H9 (cell line): ENCODE measurements at regions not wholly inside any gene's neighbourhood (a gene's known extent, or its start where the extent isn't known, plus 50 kb on each side); places are given as distances from the start of the nearest gene placed in this dataset.

ENCODE experiments used
- DNase-seq: peaks from one replicate; pipeline ENCODE4 v3.0.0-alpha.2; 2017
- H2AFZ ChIP-seq: one replicate; pipeline ENCODE4 v1.6.1; 2013; ENCODE audit warnings: mild to moderate bottlenecking, low read length, control low read depth, moderate library complexity
- H2AK5ac ChIP-seq: 2 replicates; pipeline ENCODE4 v1.6.1; 2013; ENCODE audit warnings: low read length, control low read depth, mixed read lengths; ENCODE audit not compliant: insufficient read length
- H2BK120ac ChIP-seq: one replicate; pipeline ENCODE4 v1.6.1; 2013; ENCODE audit warnings: low read depth, mild to moderate bottlenecking, low read length, control low read depth, inconsistent platforms; ENCODE audit not compliant: poor library complexity, severe bottlenecking
- H2BK12ac ChIP-seq: 2 replicates; pipeline ENCODE4 v1.6.1; 2013; ENCODE audit warnings: low read length, control low read depth, mixed read lengths, low read depth; ENCODE audit not compliant: insufficient read length
- H2BK15ac ChIP-seq: 2 replicates; pipeline ENCODE4 v1.6.1; 2013; ENCODE audit warnings: low read depth, low read length, control low read depth
- H2BK20ac ChIP-seq: one replicate; pipeline ENCODE4 v1.6.1; 2013; ENCODE audit warnings: low read depth, mild to moderate bottlenecking, low read length, control low read depth, inconsistent platforms; ENCODE audit not compliant: poor library complexity, severe bottlenecking
- H2BK5ac ChIP-seq: 2 replicates; pipeline ENCODE4 v1.6.1; 2013; ENCODE audit warnings: low read length, control low read depth, mixed read lengths; ENCODE audit not compliant: insufficient read length
- H3K14ac ChIP-seq: 2 replicates; pipeline ENCODE4 v1.6.1; 2013; ENCODE audit warnings: low read length, control low read depth; ENCODE audit not compliant: insufficient read depth
- H3K18ac ChIP-seq: 2 replicates; pipeline ENCODE4 v1.6.1; 2013; ENCODE audit warnings: low read depth, mild to moderate bottlenecking, mixed read lengths, low read length, control low read depth; ENCODE audit not compliant: insufficient read length
- H3K23ac ChIP-seq: 2 replicates; pipeline ENCODE4 v1.6.1; 2013; ENCODE audit warnings: low read length, control low read depth, mixed read lengths, low read depth; ENCODE audit not compliant: insufficient read length
- H3K23me2 ChIP-seq: 2 replicates; pipeline ENCODE4 v1.6.1; 2013; ENCODE audit warnings: low read depth, mild to moderate bottlenecking, mixed read lengths, low read length, control low read depth; ENCODE audit not compliant: insufficient read length, poor library complexity, severe bottlenecking
- H3K27ac ChIP-seq: 2 replicates; pipeline ENCODE4 v1.5.1; 2013; ENCODE audit warnings: low read length, control low read depth, mixed read lengths, low read depth; ENCODE audit not compliant: insufficient read length
- H3K27me3 ChIP-seq: 2 replicates; pipeline ENCODE4 v1.6.1; 2013; ENCODE audit warnings: low read length, control low read depth, inconsistent platforms; ENCODE audit not compliant: insufficient read depth
- H3K4ac ChIP-seq: 2 replicates; pipeline ENCODE4 v1.6.1; 2013; ENCODE audit warnings: low read depth, mild to moderate bottlenecking, control low read depth, inconsistent platforms, low read length, moderate library complexity
- H3K4me1 ChIP-seq: 2 replicates; pipeline ENCODE4 v1.6.1; 2013; ENCODE audit warnings: low read length, control low read depth, inconsistent platforms; ENCODE audit not compliant: insufficient read depth
- H3K4me2 ChIP-seq: 2 replicates; pipeline ENCODE4 v1.6.1; 2013; ENCODE audit warnings: low read length, control low read depth, mixed read lengths; ENCODE audit not compliant: insufficient read length, insufficient read depth
- H3K56ac ChIP-seq: 2 replicates; pipeline ENCODE4 v1.6.1; 2013; ENCODE audit warnings: low read depth, mild to moderate bottlenecking, mixed read lengths, low read length, control low read depth; ENCODE audit not compliant: insufficient read length
- H3K79me1 ChIP-seq: 2 replicates; pipeline ENCODE4 v1.6.1; 2013; ENCODE audit warnings: low read depth, mild to moderate bottlenecking, moderate library complexity, low read length, control low read depth, inconsistent platforms; ENCODE audit not compliant: insufficient read depth, poor library complexity, severe bottlenecking
- H3K79me2 ChIP-seq: 2 replicates; pipeline ENCODE4 v1.6.1; 2013; ENCODE audit warnings: low read length, control low read depth, inconsistent platforms; ENCODE audit not compliant: insufficient read depth
- H3K9ac ChIP-seq: 2 replicates; pipeline ENCODE4 v1.6.1; 2013; ENCODE audit warnings: low read length, control low read depth, mixed read lengths; ENCODE audit not compliant: insufficient read length; ENCODE audit errors: extremely low read depth
- H3K9me3 ChIP-seq: one replicate; pipeline ENCODE4 v1.6.1; 2013; ENCODE audit warnings: low read depth, low read length, inconsistent platforms; ENCODE audit not compliant: control insufficient read depth
- H3T11ph ChIP-seq: one replicate; pipeline ENCODE4 v1.6.1; 2013; ENCODE audit warnings: mild to moderate bottlenecking, low read length, control low read depth, inconsistent platforms
- H4K20me1 ChIP-seq: one replicate; pipeline ENCODE4 v1.6.1; 2013; ENCODE audit not compliant: control insufficient read depth, insufficient read length, insufficient read depth
- H4K5ac ChIP-seq: 2 replicates; pipeline ENCODE4 v1.6.1; 2013; ENCODE audit warnings: low read depth, mild to moderate bottlenecking, mixed read lengths, low read length, control low read depth; ENCODE audit not compliant: insufficient read length
- H4K8ac ChIP-seq: replicated peaks from 2 replicates; pipeline ENCODE4 v1.6.1; 2013; ENCODE audit warnings: low read length, control low read depth, mixed read lengths, low read depth; ENCODE audit not compliant: insufficient read length
- H4K91ac ChIP-seq: 2 replicates; pipeline ENCODE4 v1.6.1; 2013; ENCODE audit warnings: low read depth, mild to moderate bottlenecking, moderate library complexity, mixed read lengths, low read length, control low read depth; ENCODE audit not compliant: insufficient read length
- H3K27ac Mint-ChIP-seq, 3 experiments: 2 replicates in 2 of 3; 3 replicates in 1 of 3; pipeline ENCODE4 v1.8.0; 2020 to 2021; ENCODE audit warnings: mixed read lengths in 3 of 3, mild to moderate bottlenecking in 1 of 3, moderate library complexity in 1 of 3
- H3K27me3 Mint-ChIP-seq: 2 replicates; pipeline ENCODE4 v1.8.0; 2021; ENCODE audit warnings: low read depth, mild to moderate bottlenecking, moderate library complexity, mixed read lengths
- H3K36me3 Mint-ChIP-seq, 3 experiments: 2 replicates in 2 of 3; 3 replicates in 1 of 3; pipeline ENCODE4 v1.8.0; 2020 to 2021; ENCODE audit warnings: low read depth in 3 of 3, mixed read lengths in 3 of 3; ENCODE audit not compliant: insufficient read depth in 1 of 3
- H3K4me1 Mint-ChIP-seq, 2 experiments: 2 replicates each; pipeline ENCODE4 v1.8.0; 2020; ENCODE audit warnings: mixed read lengths in 2 of 2
- H3K4me3 Mint-ChIP-seq, 2 experiments: 2 replicates in 1 of 2; 3 replicates in 1 of 2; pipeline ENCODE4 v1.8.0; 2020 to 2021; ENCODE audit warnings: mild to moderate bottlenecking in 2 of 2, mixed read lengths in 2 of 2, moderate library complexity in 1 of 2
- H3K9me3 Mint-ChIP-seq, 2 experiments: 2 replicates in 1 of 2; 3 replicates in 1 of 2; pipeline ENCODE4 v1.8.0; 2020; ENCODE audit warnings: mild to moderate bottlenecking in 2 of 2, mixed read lengths in 2 of 2, moderate library complexity in 1 of 2
- WGBS: extraction: QIAGEN DNeasy Blood & Tissue Kit; methylation state at CpG from one replicate; pipeline ENCODE4 v1.1.7; 2013; ENCODE audit warnings: missing lambda C conversion rate, low lambda C conversion rate, mixed read lengths; ENCODE audit not compliant: insufficient read length; ENCODE audit errors: extremely low coverage; 5-methylcytosine and 5-hydroxymethylcytosine counted together
- TF ChIP-seq, protein P1 (sequence below): fragments of 200-600 bp; sonication (generic); conservative IDR thresholded peaks from 3 replicates; pipeline ENCODE4 v1.8.0; 2021; ENCODE audit warnings: antibody characterized with exemption, mild to moderate bottlenecking

DNA sequence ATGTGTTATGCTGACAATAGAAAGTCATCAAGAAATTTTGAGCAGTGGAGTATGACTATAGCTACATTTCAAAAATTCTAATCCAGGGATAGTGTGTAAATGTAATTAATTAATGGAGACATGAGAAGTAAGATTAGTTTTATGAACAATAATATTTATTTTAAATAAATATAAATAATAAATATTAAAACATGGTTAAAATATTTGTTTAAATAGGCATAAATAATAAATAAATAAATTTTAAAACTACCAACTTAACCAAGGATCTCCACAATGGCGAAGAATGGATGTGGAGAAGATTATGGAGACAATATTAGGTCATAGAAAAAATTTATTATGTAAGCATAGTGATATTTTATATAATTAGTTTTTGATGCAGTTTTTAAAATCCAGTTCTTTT is 588.2 kb upstream of the NOVA1 start:
- Mint-ChIP-seq H3K27ac (no peak overlapping the region), H3K4me3 (no peak overlapping the region), H3K27me3 (peaks cover 10% of the 10 kb centered on the region; the same call in 1 of the 2 replicates), H3K9me3 (no peaks in the 10 kb centered on the region), H3K36me3 (no peaks in the 10 kb centered on the region), H3K4me1 (no peaks in the 10 kb centered on the region)
- H3K14ac ChIP-seq = no peak overlapping the region
- no peak overlapping the region for H3K4me2 ChIP-seq
- no peak overlapping the region for H2BK12ac ChIP-seq
- H3T11ph ChIP-seq = no peak overlapping the region
- no peak overlapping the region for H3K27ac ChIP-seq
- TF ChIP-seq, protein P1, sequence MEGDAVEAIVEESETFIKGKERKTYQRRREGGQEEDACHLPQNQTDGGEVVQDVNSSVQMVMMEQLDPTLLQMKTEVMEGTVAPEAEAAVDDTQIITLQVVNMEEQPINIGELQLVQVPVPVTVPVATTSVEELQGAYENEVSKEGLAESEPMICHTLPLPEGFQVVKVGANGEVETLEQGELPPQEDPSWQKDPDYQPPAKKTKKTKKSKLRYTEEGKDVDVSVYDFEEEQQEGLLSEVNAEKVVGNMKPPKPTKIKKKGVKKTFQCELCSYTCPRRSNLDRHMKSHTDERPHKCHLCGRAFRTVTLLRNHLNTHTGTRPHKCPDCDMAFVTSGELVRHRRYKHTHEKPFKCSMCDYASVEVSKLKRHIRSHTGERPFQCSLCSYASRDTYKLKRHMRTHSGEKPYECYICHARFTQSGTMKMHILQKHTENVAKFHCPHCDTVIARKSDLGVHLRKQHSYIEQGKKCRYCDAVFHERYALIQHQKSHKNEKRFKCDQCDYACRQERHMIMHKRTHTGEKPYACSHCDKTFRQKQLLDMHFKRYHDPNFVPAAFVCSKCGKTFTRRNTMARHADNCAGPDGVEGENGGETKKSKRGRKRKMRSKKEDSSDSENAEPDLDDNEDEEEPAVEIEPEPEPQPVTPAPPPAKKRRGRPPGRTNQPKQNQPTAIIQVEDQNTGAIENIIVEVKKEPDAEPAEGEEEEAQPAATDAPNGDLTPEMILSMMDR = no peak
- no peak overlapping the region for H2AFZ ChIP-seq
- no peak overlapping the region for H4K91ac ChIP-seq
- H4K5ac ChIP-seq = no peak overlapping the region
- no peaks in the 10 kb centered on the region for H3K79me2 ChIP-seq
- no peaks in the 10 kb centered on the region for H3K27me3 ChIP-seq
- H3K4me1 ChIP-seq = no peaks in the 10 kb centered on the region
- H2BK15ac ChIP-seq = no peak overlapping the region
- H3K9ac ChIP-seq = no peak overlapping the region
- no peaks in the 10 kb centered on the region for H4K20me1 ChIP-seq
- no peak overlapping the region for H3K23ac ChIP-seq
- no peaks in the 10 kb centered on the region for H3K79me1 ChIP-seq
- no peaks in the 10 kb centered on the region for H3K9me3 ChIP-seq
- H3K23me2 ChIP-seq = no peaks in the 10 kb centered on the region
- H3K56ac ChIP-seq = no peak overlapping the region
- no peak overlapping the region for H3K4ac ChIP-seq
- no CpG with 5 or more reads among the region's 1 CpG for WGBS
- no peak overlapping the region for H2BK5ac ChIP-seq
- no peak overlapping the region for H2AK5ac ChIP-seq
- H3K18ac ChIP-seq = no peak overlapping the region
- DNase-seq = no peak
- no peak overlapping the region for H2BK120ac ChIP-seq
- no peak overlapping the region for H4K8ac ChIP-seq
- H2BK20ac ChIP-seq = no peak overlapping the region
